K562 (cell line): ENCODE measurements at regions not wholly inside any gene's neighbourhood (a gene's known extent, or its start where the extent isn't known, plus 50 kb on each side); places are given as distances from the start of the nearest gene placed in this dataset.

ENCODE experiments used
- ATAC-seq: fragments of 200-7000 bp; cut with Tn5 transposase; 3 replicates; pipeline ENCODE4 v1.9.1; 2020; ENCODE audit warnings: moderate library complexity
- BruUV-seq: library from RNA; stranded (reverse); fragments of 400-500 nt; replicated peaks from 2 replicates; lab custom pipeline; 2021; lab: Mats Ljungman, UMichigan
- CTCF ChIA-PET: fragments of 300-600 bp; formaldehyde crosslinking; extraction: SDS; loops from one replicate; lab custom pipeline; 2021; ENCODE audit warnings: low intra/inter-chr PET ratio; lab: Yijun Ruan, JAX
- POLR2A ChIA-PET: fragments of 300-600, 350-650 bp; sonication (Branson Sonifier 250); formaldehyde crosslinking; extraction: SDS; loops from one replicate; lab custom pipeline; 2021; ENCODE audit warnings: antibody characterized with exemption, inconsistent platforms; lab: Yijun Ruan, JAX
- DNase-seq, 4 experiments: peaks; one replicate each; pipeline versions ENCODE4 v3.0.0 to v3.0.0-alpha.2; 2011 to 2018; ENCODE audit warnings: low spot score in 3 of 4, mixed read lengths in 3 of 4; ENCODE audit errors: extremely low read depth in 1 of 4
- FAIRE-seq: peaks from 2 replicates; lab custom pipeline; 2011; peaks lifted over from hg19 to GRCh38; lab: Jason Lieb, UNC
- H2AFZ ChIP-seq: 2 replicates; pipeline ENCODE4 v1.6.0; 2011; ENCODE audit warnings: low read depth, low read length, control low read depth, inconsistent platforms
- H3K27ac ChIP-seq: fragments of 200-600 bp; 3 replicates; pipeline ENCODE4 v1.8.0; 2011; ENCODE audit warnings: low read depth, mild to moderate bottlenecking, control low read depth, inconsistent platforms, low read length, moderate library complexity, mixed read lengths; ENCODE audit errors: extremely low read depth
- H3K27me3 ChIP-seq, 2 experiments: fragments of 300-600 bp in 1 of 2; 2 replicates in 1 of 2; 3 replicates in 1 of 2; pipeline versions ENCODE4 v1.6.0 to v1.8.0; 2011; ENCODE audit warnings: inconsistent platforms in 2 of 2, low read length in 2 of 2, mild to moderate bottlenecking in 1 of 2, mixed read lengths in 1 of 2, moderate library complexity in 1 of 2; ENCODE audit not compliant: control insufficient read depth in 2 of 2, insufficient read depth in 2 of 2
- H3K36me3 ChIP-seq: fragments of 300-600 bp; 3 replicates; pipeline ENCODE4 v1.8.0; 2011; ENCODE audit warnings: mild to moderate bottlenecking, low read length, inconsistent platforms; ENCODE audit not compliant: control insufficient read depth, insufficient read depth
- H3K4me1 ChIP-seq, 2 experiments: fragments of 200-600 bp in 1 of 2; replicated peaks in 1 of 2; 2 replicates in 1 of 2; 3 replicates in 1 of 2; pipeline versions ENCODE4 v1.5.1 to v1.8.0; 2011; ENCODE audit warnings: inconsistent platforms in 2 of 2, low read length in 2 of 2, mild to moderate bottlenecking in 1 of 2, mixed read lengths in 1 of 2, moderate library complexity in 1 of 2; ENCODE audit not compliant: control insufficient read depth in 2 of 2, insufficient read depth in 2 of 2
- H3K4me2 ChIP-seq: 2 replicates; pipeline ENCODE4 v1.6.1; 2011; ENCODE audit warnings: low read length, control low read depth, inconsistent platforms, mixed read lengths; ENCODE audit not compliant: insufficient read depth
- H3K4me3 ChIP-seq: fragments of 200-600 bp; sonication (generic), shearing (Covaris generic); 2 replicates; pipeline ENCODE4 v1.5.1; 2016; ENCODE audit warnings: control low read depth, inconsistent platforms
- H3K79me2 ChIP-seq: fragments of 200-600 bp; 3 replicates; pipeline ENCODE4 v1.8.0; 2011; ENCODE audit warnings: low read length, inconsistent platforms; ENCODE audit not compliant: control insufficient read depth, insufficient read depth
- H3K9ac ChIP-seq, 2 experiments: 2 replicates each; pipeline versions ENCODE4 v1.6.0 to v1.6.1; 2011; ENCODE audit warnings: low read depth in 2 of 2, low read length in 2 of 2, control low read depth in 1 of 2, inconsistent platforms in 1 of 2, mild to moderate bottlenecking in 1 of 2, mixed read lengths in 1 of 2; ENCODE audit not compliant: insufficient read depth in 1 of 2
- H3K9me1 ChIP-seq: one replicate; pipeline ENCODE4 v1.6.0; 2011; ENCODE audit warnings: inconsistent platforms, mild to moderate bottlenecking, low read length, moderate library complexity; ENCODE audit not compliant: control insufficient read depth, insufficient read depth
- H3K9me3 ChIP-seq: replicated peaks from 2 replicates; pipeline ENCODE4 v1.5.1; 2011; ENCODE audit warnings: low read depth, low read length, inconsistent platforms; ENCODE audit not compliant: control insufficient read depth, insufficient read depth
- H4K20me1 ChIP-seq: replicated peaks from 2 replicates; pipeline ENCODE4 v1.6.1; 2011; ENCODE audit warnings: low read length, inconsistent platforms, mixed read lengths; ENCODE audit not compliant: control insufficient read depth, insufficient read depth
- BACH1 ChIP-seq: fragments of 200-800 bp; sonication (Bioruptor generic); IDR thresholded peaks from 2 replicates; pipeline ENCODE4 v1.6.1; 2016; ENCODE audit warnings: missing genetic modification characterization, missing compliant biosample characterization
- DACH1 ChIP-seq: fragments of 450-650 bp; IDR thresholded peaks from 2 replicates; pipeline ENCODE4 v1.6.1; 2018; ENCODE audit not compliant: partially characterized antibody
- KLF10 ChIP-seq: fragments of 250-450 bp; sonication (Bioruptor Pico); IDR thresholded peaks from 2 replicates; pipeline ENCODE4 v1.6.1; 2021; ENCODE audit warnings: matching md5 sums
- MBD1 ChIP-seq: fragments of 250-450 bp; sonication (Bioruptor Pico); IDR thresholded peaks from 2 replicates; pipeline ENCODE4 v1.8.0; 2022; ENCODE audit warnings: inconsistent platforms
- MBD2 ChIP-seq: sonication (generic); IDR thresholded peaks from 2 replicates; pipeline ENCODE4 v1.6.1; 2016; ENCODE audit warnings: low read depth, borderline replicate concordance
- MNT ChIP-seq, 2 experiments: fragments of 450-650 bp; conservative IDR thresholded peaks; 2 replicates each; pipeline ENCODE4 v1.6.1; 2017; ENCODE audit warnings: mild to moderate bottlenecking in 2 of 2, moderate library complexity in 2 of 2
- SREBF1 ChIP-seq: fragments of 150-350 bp; IDR thresholded peaks from 2 replicates; pipeline ENCODE4 v1.6.1; 2014; ENCODE audit warnings: antibody characterized with exemption, low read depth, low read length, borderline replicate concordance
- TOE1 ChIP-seq, 2 experiments: fragments of 450-650 bp in 1 of 2; sonication (generic) in 1 of 2; formaldehyde crosslinking in 1 of 2; IDR thresholded peaks; 2 replicates each; pipeline versions ENCODE4 v1.7.1 to v1.8.0; 2016 to 2022; ENCODE audit warnings: borderline replicate concordance in 2 of 2, mild to moderate bottlenecking in 2 of 2, antibody characterized with exemption in 1 of 2, inconsistent platforms in 1 of 2, low read depth in 1 of 2, missing genetic modification reagents in 1 of 2, moderate library complexity in 1 of 2
- USF1 ChIP-seq: sonication (generic); formaldehyde crosslinking; IDR thresholded peaks from 2 replicates; pipeline ENCODE4 v1.9.0; 2022; ENCODE audit warnings: mild to moderate bottlenecking, missing genetic modification reagents
- XRCC5 ChIP-seq: fragments of 200-400 bp; formaldehyde crosslinking; IDR thresholded peaks from 2 replicates; pipeline ENCODE4 v1.6.1; 2017; ENCODE audit warnings: low read depth, mild to moderate bottlenecking, low read length
- ZMIZ1 ChIP-seq, 2 experiments: fragments of 150-350 bp in 1 of 2; IDR thresholded peaks; 2 replicates each; pipeline ENCODE4 v1.6.1; 2012 to 2016; ENCODE audit warnings: low read depth in 2 of 2, low read length in 2 of 2, mild to moderate bottlenecking in 1 of 2, moderate library complexity in 1 of 2
- ZNF212 ChIP-seq: fragments of 450-650 bp; formaldehyde crosslinking; IDR thresholded peaks from 2 replicates; pipeline ENCODE4 v1.4.0; 2020; ENCODE audit warnings: mild to moderate bottlenecking
- ZNF239 ChIP-seq: fragments of 250-450 bp; sonication (Bioruptor Pico); IDR thresholded peaks from 2 replicates; pipeline ENCODE4 v1.4.0; 2020; ENCODE audit warnings: mild to moderate bottlenecking
- ZNF384 ChIP-seq: IDR thresholded peaks from 2 replicates; pipeline ENCODE4 v1.6.1; 2012; ENCODE audit warnings: low read depth, low read length, improper control_type of control experiment
- WGBS: fragments of 100-300 bp; shearing (Covaris generic); methylation state at CpG from one replicate; pipeline ENCODE4 v1.1.6; 2016; ENCODE audit warnings: low coverage, mixed read lengths; ENCODE audit not compliant: insufficient coverage; ENCODE audit errors: missing lambda C conversion rate; 5-methylcytosine and 5-hydroxymethylcytosine counted together
- in situ Hi-C: fragments of 300-500 bp; cut with MboI; formaldehyde crosslinking; loops from 4 replicates; pipeline ENCODE4 v1.15.0; 2018; ENCODE audit warnings: inconsistent platforms, mixed read lengths
- intact Hi-C: fragments of 100-400 bp; cut with micrococcal nuclease; formaldehyde crosslinking; loops from 2 replicates; pipeline ENCODE4 v1.14.2; 2022

- no peak for TF ChIP-seq ZMIZ1 (IDR thresholded peaks at IDR 0.05; ENCODE audit: low read depth in 2 of 2, low read length in 2 of 2)
These were observed 376.4 kb upstream of the LRRC7 start (continued) for GRCh38 chr1:69191335-69191734.

- CTCF ChIA-PET, result no interaction called here
- BruUV-seq, result no TSS peak
- H3K9me3 ChIP-seq, result no peaks in the 10 kb centered on the region; the same call in 1 of the 2 replicates
- 0% methylated on average over 2 of the region's 2 CpGs for WGBS
- DNase-seq (no peak), ATAC-seq (no peak), FAIRE-seq (no peak)
- intact Hi-C loops, result no loop called here
- H3K27ac ChIP-seq, result no peak overlapping the region
- no peaks in the 10 kb centered on the region for H3K27me3 ChIP-seq
- H3K9ac ChIP-seq, result no peak overlapping the region
- in situ Hi-C loops, result no loop called here
- H3K79me2 ChIP-seq, result no peaks in the 10 kb centered on the region
- no peaks in the 10 kb centered on the region for H3K4me1 ChIP-seq
- no peaks in the 10 kb centered on the region for H4K20me1 ChIP-seq
- no peak overlapping the region for H3K4me2 ChIP-seq
- POLR2A ChIA-PET, result no interaction called here
- H2AFZ ChIP-seq, result no peak overlapping the region
- H3K9me1 ChIP-seq, result no peaks in the 10 kb centered on the region
- no peaks in the 10 kb centered on the region for H3K36me3 ChIP-seq
- H3K4me3 ChIP-seq, result no peak overlapping the region
- no peak for TF ChIP-seq ZNF212 (CRISPR knock-in tag)
- no peak for TF ChIP-seq DACH1
- no peak for TF ChIP-seq SREBF1
- no peak for TF ChIP-seq XRCC5
- TF ChIP-seq MNT (conservative IDR thresholded peaks at IDR 0.05), result no peak
- no peak for TF ChIP-seq BACH1
- TF ChIP-seq MBD1 (CRISPR knock-in tag), result no peak
- no peak for TF ChIP-seq TOE1 (IDR thresholded peaks at IDR 0.05; ENCODE audit: borderline replicate concordance)
- no peak for TF ChIP-seq TOE1 (CRISPR knock-in tag; IDR thresholded peaks at IDR 0.05; ENCODE audit: borderline replicate concordance, low read depth)
- no peak for TF ChIP-seq ZNF239 (CRISPR knock-in tag)
- TF ChIP-seq KLF10 (CRISPR knock-in tag), result no peak
- TF ChIP-seq USF1 (CRISPR knock-in tag), result no peak
- no peak for TF ChIP-seq MBD2
- no peak for TF ChIP-seq ZNF384
These were observed 372.6 kb upstream of the LRRC7 start for GRCh38 chr1:69195136-69195535.
